GM12878 (cell line): ENCODE measurements at regions not wholly inside any gene's neighbourhood (a gene's known extent, or its start where the extent isn't known, plus 50 kb on each side); places are given as distances from the start of the nearest gene placed in this dataset.

Experiments
- ATAC-seq: fragments of 200-7000 bp; cut with Tn5 transposase; 3 replicates; pipeline ENCODE4 v1.9.1; 2020; ENCODE audit warnings: mild to moderate bottlenecking, moderate library complexity
- BruUV-seq: library from RNA; stranded (reverse); fragments of 400-500 nt; replicated peaks from 2 replicates; lab custom pipeline; 2021; lab: Mats Ljungman, UMichigan
- CTCF ChIA-PET: fragments of 300-600 bp; sonication (Branson Sonifier 250); formaldehyde crosslinking; extraction: SDS; loops from one replicate; lab custom pipeline; 2021; ENCODE audit warnings: inconsistent platforms; lab: Yijun Ruan, JAX
- POLR2A ChIA-PET: fragments of 350-600 bp; formaldehyde crosslinking; extraction: SDS; loops from one replicate; lab custom pipeline; 2021; ENCODE audit warnings: inconsistent platforms; lab: Charles Lee
- RAD21 ChIA-PET: fragments of 300-600 bp; sonication (Branson Sonifier 250); formaldehyde crosslinking; loops from one replicate; lab custom pipeline; 2023; ENCODE audit warnings: antibody characterized with exemption; ENCODE audit not compliant: unreplicated experiment; lab: Charles Lee
- SMC1A ChIA-PET: fragments of 300-600 bp; sonication (Branson Sonifier 250); formaldehyde crosslinking; loops from one replicate; lab custom pipeline; 2023; ENCODE audit not compliant: unreplicated experiment, uncharacterized antibody; lab: Charles Lee
- DNase-seq: peaks from one replicate; pipeline ENCODE4 v3.0.0-alpha.2; 2011; ENCODE audit warnings: low read depth, low spot score
- FAIRE-seq: peaks from 3 replicates; lab custom pipeline; 2011; peaks lifted over from hg19 to GRCh38; lab: Jason Lieb, UNC
- H2AFZ ChIP-seq: 2 replicates; pipeline ENCODE4 v1.6.0; 2011; ENCODE audit warnings: low read depth, low read length, control low read depth; ENCODE audit not compliant: control insufficient read depth
- H3K27ac ChIP-seq: 2 replicates; pipeline ENCODE4 v1.5.1; 2011; ENCODE audit warnings: control low read depth; ENCODE audit not compliant: control insufficient read depth, insufficient read depth
- H3K27me3 ChIP-seq, 2 experiments: replicated peaks in 1 of 2; 2 replicates each; pipeline versions ENCODE4 v1.6.0 to v1.6.1; 2011; ENCODE audit warnings: low read length in 1 of 2; ENCODE audit not compliant: control insufficient read depth in 2 of 2, insufficient read depth in 2 of 2
- H3K36me3 ChIP-seq, 2 experiments: 2 replicates each; pipeline ENCODE4 v1.5.1; 2011; ENCODE audit warnings: low read length in 1 of 2; ENCODE audit not compliant: control insufficient read depth in 2 of 2, insufficient read depth in 2 of 2
- H3K4me1 ChIP-seq: 2 replicates; pipeline ENCODE4 v1.6.1; 2011; ENCODE audit warnings: mild to moderate bottlenecking, low read length, moderate library complexity, mixed read lengths; ENCODE audit not compliant: control insufficient read depth, insufficient read depth
- H3K4me2 ChIP-seq: 2 replicates; pipeline ENCODE4 v1.6.0; 2011; ENCODE audit warnings: control low read depth; ENCODE audit not compliant: control insufficient read depth, insufficient read depth
- H3K4me3 ChIP-seq: fragments of 200-600 bp; sonication (generic); 2 replicates; pipeline ENCODE4 v1.5.1; 2016
- H3K79me2 ChIP-seq: 2 replicates; pipeline ENCODE4 v1.6.0; 2011; ENCODE audit warnings: low read length; ENCODE audit not compliant: control insufficient read depth, insufficient read depth
- H3K9ac ChIP-seq: 2 replicates; pipeline ENCODE4 v1.8.0; 2011; ENCODE audit warnings: low read length, control low read depth, mixed read lengths; ENCODE audit not compliant: control insufficient read depth, insufficient read depth
- H3K9me3 ChIP-seq: replicated peaks from 3 replicates; pipeline ENCODE4 v1.5.1; 2011; ENCODE audit warnings: mild to moderate bottlenecking, low read length; ENCODE audit not compliant: control insufficient read depth, insufficient read depth
- H4K20me1 ChIP-seq: 2 replicates; pipeline ENCODE4 v1.6.0; 2011; ENCODE audit not compliant: control insufficient read depth, insufficient read depth
- ASH2L ChIP-seq: fragments of 300-600, 200-600 bp; sonication (generic); IDR thresholded peaks from 2 replicates; pipeline ENCODE4 v1.6.1; 2017; ENCODE audit warnings: low read depth, mild to moderate bottlenecking, borderline replicate concordance
- MYC ChIP-seq: IDR thresholded peaks from 2 replicates; pipeline ENCODE4 v1.6.1; 2011; ENCODE audit warnings: mild to moderate bottlenecking, low read length, moderate library complexity, inconsistent platforms; ENCODE audit not compliant: insufficient read depth, insufficient replicate concordance, insufficient read length, severe bottlenecking
- NFYB ChIP-seq: IDR thresholded peaks from 2 replicates; pipeline ENCODE4 v1.6.1; 2011; ENCODE audit warnings: low read depth, mild to moderate bottlenecking, low read length, improper control_type of control experiment, moderate library complexity; ENCODE audit not compliant: insufficient read depth
- POLR2AphosphoS5 ChIP-seq: IDR thresholded peaks from 2 replicates; pipeline ENCODE4 v1.6.1; 2011; ENCODE audit warnings: mild to moderate bottlenecking, low read length, inconsistent platforms
- RFX5 ChIP-seq: IDR thresholded peaks from 2 replicates; pipeline ENCODE4 v1.6.1; 2011; ENCODE audit warnings: low read depth, low read length, improper control_type of control experiment
- SMAD5 ChIP-seq: IDR thresholded peaks from 2 replicates; pipeline ENCODE4 v1.6.1; 2016; ENCODE audit warnings: antibody characterized with exemption, low read depth
- SUPT20H ChIP-seq: IDR thresholded peaks from 2 replicates; pipeline ENCODE4 v1.6.1; 2011; ENCODE audit warnings: low read depth, mild to moderate bottlenecking, low read length, moderate library complexity, borderline replicate concordance; ENCODE audit not compliant: control insufficient read depth
- ZBED1 ChIP-seq: IDR thresholded peaks from 2 replicates; pipeline ENCODE4 v1.6.1; 2016; ENCODE audit warnings: borderline replicate concordance
- WGBS: methylation state at CpG from one replicate; pipeline ENCODE4 v1.1.6; 2016; ENCODE audit warnings: low lambda C conversion rate; ENCODE audit not compliant: insufficient replicate concordance, insufficient coverage; ENCODE audit errors: missing lambda C conversion rate; 5-methylcytosine and 5-hydroxymethylcytosine counted together
- in situ Hi-C: fragments of 300-500 bp; cut with MboI; formaldehyde crosslinking; loops from 9 replicates; pipeline ENCODE4 v1.14.3; 2018; ENCODE audit warnings: mixed read lengths
- intact Hi-C: fragments of 100-400 bp; cut with micrococcal nuclease; formaldehyde crosslinking; loops from one replicate; pipeline ENCODE4 v1.14.2; 2022; ENCODE audit not compliant: unreplicated experiment
- TF ChIP-seq, protein P1 (sequence below): fragments of 450-650 bp; formaldehyde crosslinking; IDR thresholded peaks from 2 replicates; pipeline ENCODE4 v1.5.0; 2022; ENCODE audit warnings: mild to moderate bottlenecking, missing genetic modification characterization
- TF ChIP-seq, protein P2 (sequence below): IDR thresholded peaks from 2 replicates; pipeline ENCODE4 v1.6.1; 2011; ENCODE audit warnings: borderline replicate concordance, low read depth, mild to moderate bottlenecking, moderate library complexity, low read length; ENCODE audit not compliant: insufficient read depth, poor library complexity, severe bottlenecking
- TF ChIP-seq, protein P3 (sequence below): fragments of 150-350 bp; IDR thresholded peaks from 2 replicates; pipeline ENCODE4 v1.6.1; 2014; ENCODE audit warnings: mild to moderate bottlenecking, low read depth, low read length
- TF ChIP-seq, protein P4 (sequence below): fragments of 450-650 bp; IDR thresholded peaks from 2 replicates; pipeline ENCODE4 v1.6.1; 2018; ENCODE audit warnings: borderline replicate concordance, mild to moderate bottlenecking; ENCODE audit not compliant: partially characterized antibody

DNA sequence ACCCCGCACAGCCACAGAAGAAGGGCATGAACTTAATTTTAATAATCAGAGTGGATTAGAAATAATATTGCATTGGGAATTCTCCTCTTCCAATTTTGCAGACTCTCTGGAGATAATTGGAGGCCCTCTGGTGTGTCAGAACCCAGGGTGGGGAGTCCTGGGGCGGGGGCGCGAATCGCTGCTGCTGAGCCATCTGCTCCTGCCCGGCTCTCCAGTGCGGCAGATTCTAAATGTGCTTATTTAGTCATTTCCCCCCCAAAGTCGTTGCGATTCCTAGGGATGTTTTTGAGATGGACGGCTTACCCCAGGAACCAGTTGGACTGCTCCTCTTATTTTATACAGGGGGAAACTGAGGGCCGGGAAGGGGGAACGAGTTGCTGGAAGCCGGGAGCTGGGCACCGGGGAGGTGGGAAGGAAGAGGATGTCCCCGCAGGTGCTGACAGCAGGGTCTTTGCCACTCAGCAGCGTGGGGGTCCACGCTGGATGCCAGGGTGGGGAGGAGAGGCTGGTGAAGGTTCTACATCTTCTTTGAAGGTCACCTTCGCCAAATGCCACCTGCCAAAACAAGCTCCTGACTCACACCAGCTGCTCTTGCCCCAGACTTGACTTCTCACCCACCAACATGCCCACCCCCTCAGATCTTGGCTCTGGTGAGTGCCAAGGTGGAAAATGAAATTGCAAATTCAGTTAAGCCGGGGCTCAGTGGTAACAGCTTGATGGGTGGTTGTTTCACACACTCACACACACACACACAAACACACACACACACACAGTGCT, 91.3 kb upstream of the PRR23E start:
- Histone ChIP-seq H3K4me2 (no peak overlapping the region), H2AFZ (no peak overlapping the region), H3K36me3 (no peaks in the 10 kb centered on the region), H3K79me2 (no peaks in the 10 kb centered on the region), H3K4me3 (no peak overlapping the region), H4K20me1 (no peaks in the 10 kb centered on the region), H3K27me3 (peaks cover 0 to 1% of the 10 kb centered on the region in 2 experiments; a peak in 2 of 4 replicates), H3K4me1 (no peaks in the 10 kb centered on the region), H3K27ac (no peak overlapping the region), H3K9me3 (no peaks in the 10 kb centered on the region), H3K9ac (no peak overlapping the region)
- POLR2A ChIA-PET: no interaction called here
- in situ Hi-C loops (no loop called here), intact Hi-C loops (no loop called here)
- CTCF ChIA-PET: no interaction called here
- BruUV-seq: no TSS peak
- WGBS: 31% methylated on average over 19 of the region's 19 CpGs
- RAD21 ChIA-PET: no interaction called here
- SMC1A ChIA-PET: interaction anchor here (0.6 kb wide), 1 partner anchor 20 kb away, joined by 3 read pairs; no protein-coding TSS in a partner anchor
- DNase-seq (no peak), FAIRE-seq (no peak), ATAC-seq (no peak)
- TF ChIP-seq POLR2AphosphoS5 (no peak), RFX5 (no peak), ASH2L (no peak), SUPT20H (no peak), ZBED1 (no peak), SMAD5 (no peak), NFYB (no peak), MYC (no peak)
- TF ChIP-seq, protein P1, sequence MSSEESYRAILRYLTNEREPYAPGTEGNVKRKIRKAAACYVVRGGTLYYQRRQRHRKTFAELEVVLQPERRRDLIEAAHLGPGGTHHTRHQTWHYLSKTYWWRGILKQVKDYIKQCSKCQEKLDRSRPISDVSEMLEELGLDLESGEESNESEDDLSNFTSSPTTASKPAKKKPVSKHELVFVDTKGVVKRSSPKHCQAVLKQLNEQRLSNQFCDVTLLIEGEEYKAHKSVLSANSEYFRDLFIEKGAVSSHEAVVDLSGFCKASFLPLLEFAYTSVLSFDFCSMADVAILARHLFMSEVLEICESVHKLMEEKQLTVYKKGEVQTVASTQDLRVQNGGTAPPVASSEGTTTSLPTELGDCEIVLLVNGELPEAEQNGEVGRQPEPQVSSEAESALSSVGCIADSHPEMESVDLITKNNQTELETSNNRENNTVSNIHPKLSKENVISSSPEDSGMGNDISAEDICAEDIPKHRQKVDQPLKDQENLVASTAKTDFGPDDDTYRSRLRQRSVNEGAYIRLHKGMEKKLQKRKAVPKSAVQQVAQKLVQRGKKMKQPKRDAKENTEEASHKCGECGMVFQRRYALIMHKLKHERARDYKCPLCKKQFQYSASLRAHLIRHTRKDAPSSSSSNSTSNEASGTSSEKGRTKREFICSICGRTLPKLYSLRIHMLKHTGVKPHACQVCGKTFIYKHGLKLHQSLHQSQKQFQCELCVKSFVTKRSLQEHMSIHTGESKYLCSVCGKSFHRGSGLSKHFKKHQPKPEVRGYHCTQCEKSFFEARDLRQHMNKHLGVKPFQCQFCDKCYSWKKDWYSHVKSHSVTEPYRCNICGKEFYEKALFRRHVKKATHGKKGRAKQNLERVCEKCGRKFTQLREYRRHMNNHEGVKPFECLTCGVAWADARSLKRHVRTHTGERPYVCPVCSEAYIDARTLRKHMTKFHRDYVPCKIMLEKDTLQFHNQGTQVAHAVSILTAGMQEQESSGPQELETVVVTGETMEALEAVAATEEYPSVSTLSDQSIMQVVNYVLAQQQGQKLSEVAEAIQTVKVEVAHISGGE: no peak
- TF ChIP-seq, protein P2, sequence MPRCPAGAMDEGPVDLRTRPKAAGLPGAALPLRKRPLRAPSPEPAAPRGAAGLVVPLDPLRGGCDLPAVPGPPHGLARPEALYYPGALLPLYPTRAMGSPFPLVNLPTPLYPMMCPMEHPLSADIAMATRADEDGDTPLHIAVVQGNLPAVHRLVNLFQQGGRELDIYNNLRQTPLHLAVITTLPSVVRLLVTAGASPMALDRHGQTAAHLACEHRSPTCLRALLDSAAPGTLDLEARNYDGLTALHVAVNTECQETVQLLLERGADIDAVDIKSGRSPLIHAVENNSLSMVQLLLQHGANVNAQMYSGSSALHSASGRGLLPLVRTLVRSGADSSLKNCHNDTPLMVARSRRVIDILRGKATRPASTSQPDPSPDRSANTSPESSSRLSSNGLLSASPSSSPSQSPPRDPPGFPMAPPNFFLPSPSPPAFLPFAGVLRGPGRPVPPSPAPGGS: no peak
- TF ChIP-seq, protein P3, sequence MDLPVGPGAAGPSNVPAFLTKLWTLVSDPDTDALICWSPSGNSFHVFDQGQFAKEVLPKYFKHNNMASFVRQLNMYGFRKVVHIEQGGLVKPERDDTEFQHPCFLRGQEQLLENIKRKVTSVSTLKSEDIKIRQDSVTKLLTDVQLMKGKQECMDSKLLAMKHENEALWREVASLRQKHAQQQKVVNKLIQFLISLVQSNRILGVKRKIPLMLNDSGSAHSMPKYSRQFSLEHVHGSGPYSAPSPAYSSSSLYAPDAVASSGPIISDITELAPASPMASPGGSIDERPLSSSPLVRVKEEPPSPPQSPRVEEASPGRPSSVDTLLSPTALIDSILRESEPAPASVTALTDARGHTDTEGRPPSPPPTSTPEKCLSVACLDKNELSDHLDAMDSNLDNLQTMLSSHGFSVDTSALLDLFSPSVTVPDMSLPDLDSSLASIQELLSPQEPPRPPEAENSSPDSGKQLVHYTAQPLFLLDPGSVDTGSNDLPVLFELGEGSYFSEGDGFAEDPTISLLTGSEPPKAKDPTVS: no peak
- TF ChIP-seq, protein P4, sequence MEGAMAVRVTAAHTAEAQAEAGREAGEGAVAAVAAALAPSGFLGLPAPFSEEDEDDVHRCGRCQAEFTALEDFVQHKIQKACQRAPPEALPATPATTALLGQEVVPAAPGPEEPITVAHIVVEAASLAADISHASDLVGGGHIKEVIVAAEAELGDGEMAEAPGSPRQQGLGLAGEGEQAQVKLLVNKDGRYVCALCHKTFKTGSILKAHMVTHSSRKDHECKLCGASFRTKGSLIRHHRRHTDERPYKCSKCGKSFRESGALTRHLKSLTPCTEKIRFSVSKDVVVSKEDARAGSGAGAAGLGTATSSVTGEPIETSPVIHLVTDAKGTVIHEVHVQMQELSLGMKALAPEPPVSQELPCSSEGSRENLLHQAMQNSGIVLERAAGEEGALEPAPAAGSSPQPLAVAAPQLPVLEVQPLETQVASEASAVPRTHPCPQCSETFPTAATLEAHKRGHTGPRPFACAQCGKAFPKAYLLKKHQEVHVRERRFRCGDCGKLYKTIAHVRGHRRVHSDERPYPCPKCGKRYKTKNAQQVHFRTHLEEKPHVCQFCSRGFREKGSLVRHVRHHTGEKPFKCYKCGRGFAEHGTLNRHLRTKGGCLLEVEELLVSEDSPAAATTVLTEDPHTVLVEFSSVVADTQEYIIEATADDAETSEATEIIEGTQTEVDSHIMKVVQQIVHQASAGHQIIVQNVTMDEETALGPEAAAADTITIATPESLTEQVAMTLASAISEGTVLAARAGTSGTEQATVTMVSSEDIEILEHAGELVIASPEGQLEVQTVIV: no peak
